Prostate gland (tissue), 2 donors: ENCODE measurements at regions not wholly inside any gene's neighbourhood (a gene's known extent, or its start where the extent isn't known, plus 50 kb on each side); places are given as distances from the start of the nearest gene placed in this dataset.

Experiments used
- DNase-seq: peaks from one replicate; pipeline ENCODE4 v3.0.0-alpha.2; 2019; ENCODE audit warnings: low spot score
- H3K27ac ChIP-seq, 2 donors: fragments of 200-600 bp; sonication (generic); 2 replicates each; pipeline ENCODE4 v1.5.1; 2017 to 2019
- H3K27me3 ChIP-seq: fragments of 200-600 bp; sonication (generic); replicated peaks from 2 replicates; pipeline ENCODE4 v1.5.1; 2019; ENCODE audit not compliant: insufficient read depth
- H3K36me3 ChIP-seq, 2 donors: fragments of 200-600 bp; sonication (generic); 1 replicate in 1 of 2; 2 replicates in 1 of 2; pipeline versions ENCODE4 v1.5.1 to v1.8.1; 2017 to 2019
- H3K4me1 ChIP-seq: fragments of 200-600 bp; sonication (generic); replicated peaks from 2 replicates; pipeline ENCODE4 v1.5.1; 2019
- H3K4me3 ChIP-seq, 2 donors: fragments of 200-600 bp; sonication (generic); 2 replicates each; pipeline ENCODE4 v1.5.1; 2017 to 2019
- H3K9me3 ChIP-seq: fragments of 200-600 bp; sonication (generic); 2 replicates; pipeline ENCODE4 v1.5.1; 2017
- POLR2A ChIP-seq: fragments of 450-650 bp; IDR thresholded peaks from one replicate; pipeline ENCODE4 v1.6.1; 2016; ENCODE audit warnings: antibody characterized with exemption, mild to moderate bottlenecking
- POLR2AphosphoS5 ChIP-seq: sonication (generic); formaldehyde crosslinking; IDR thresholded peaks from one replicate; pipeline ENCODE4 v1.6.1; 2017; ENCODE audit warnings: antibody characterized with exemption
- WGBS: methylation state at CpG from one replicate; pipeline ENCODE4 v1.1.5; 2018; 5-methylcytosine and 5-hydroxymethylcytosine counted together
- intact Hi-C: fragments of 100-400 bp; cut with DNase I; formaldehyde crosslinking; loops from one replicate; pipeline ENCODE4 v1.14.2; 2022
- TF ChIP-seq, protein P1 (sequence below), 4 experiments: fragments of 200-600 bp in 2 of 4; fragments of 450-650 bp in 2 of 4; sonication (generic) in 2 of 4; IDR thresholded peaks; 1 replicate in 3 of 4; 2 replicates in 1 of 4; pipeline ENCODE4 v1.5.1; 2016 to 2019; ENCODE audit warnings: antibody characterized with exemption in 4 of 4, mild to moderate bottlenecking in 2 of 4, moderate library complexity in 2 of 4

DNA sequence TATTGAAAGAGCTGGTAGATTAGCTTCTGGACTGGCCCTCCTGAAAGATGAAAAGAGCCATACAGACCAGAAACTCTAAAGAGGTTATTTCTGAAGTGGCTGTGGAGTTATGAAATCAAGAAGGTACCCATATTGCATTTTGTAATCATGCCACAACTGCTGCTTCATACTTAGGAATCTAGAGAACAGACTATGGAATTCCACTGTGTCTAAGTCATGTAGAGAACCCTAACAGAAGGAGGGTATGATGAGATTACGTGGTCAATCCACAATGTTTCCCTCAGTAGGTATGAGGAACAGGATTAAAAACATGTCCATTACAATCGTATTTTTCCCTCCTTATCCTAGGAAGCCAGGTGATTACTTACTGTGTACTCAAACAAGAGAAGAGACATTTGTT, 708.8 kb downstream of the RERGL start:
- no peak for TF ChIP-seq POLR2A
- TF ChIP-seq, protein P1, sequence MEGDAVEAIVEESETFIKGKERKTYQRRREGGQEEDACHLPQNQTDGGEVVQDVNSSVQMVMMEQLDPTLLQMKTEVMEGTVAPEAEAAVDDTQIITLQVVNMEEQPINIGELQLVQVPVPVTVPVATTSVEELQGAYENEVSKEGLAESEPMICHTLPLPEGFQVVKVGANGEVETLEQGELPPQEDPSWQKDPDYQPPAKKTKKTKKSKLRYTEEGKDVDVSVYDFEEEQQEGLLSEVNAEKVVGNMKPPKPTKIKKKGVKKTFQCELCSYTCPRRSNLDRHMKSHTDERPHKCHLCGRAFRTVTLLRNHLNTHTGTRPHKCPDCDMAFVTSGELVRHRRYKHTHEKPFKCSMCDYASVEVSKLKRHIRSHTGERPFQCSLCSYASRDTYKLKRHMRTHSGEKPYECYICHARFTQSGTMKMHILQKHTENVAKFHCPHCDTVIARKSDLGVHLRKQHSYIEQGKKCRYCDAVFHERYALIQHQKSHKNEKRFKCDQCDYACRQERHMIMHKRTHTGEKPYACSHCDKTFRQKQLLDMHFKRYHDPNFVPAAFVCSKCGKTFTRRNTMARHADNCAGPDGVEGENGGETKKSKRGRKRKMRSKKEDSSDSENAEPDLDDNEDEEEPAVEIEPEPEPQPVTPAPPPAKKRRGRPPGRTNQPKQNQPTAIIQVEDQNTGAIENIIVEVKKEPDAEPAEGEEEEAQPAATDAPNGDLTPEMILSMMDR (IDR thresholded peaks at IDR 0.05) = no peak
- TF ChIP-seq POLR2AphosphoS5 = no peak
- no peak overlapping the region for H3K27ac ChIP-seq
- no peaks in the 10 kb centered on the region for H3K4me1 ChIP-seq
- no peaks in the 10 kb centered on the region for H3K9me3 ChIP-seq
- intact Hi-C loops = no loop called here
- 72% methylated on average over 2 of the region's 2 CpGs for WGBS
- no peaks in the 10 kb centered on the region for H3K36me3 ChIP-seq
- no peaks in the 10 kb centered on the region for H3K27me3 ChIP-seq
- DNase-seq = no peak
- no peak overlapping the region for H3K4me3 ChIP-seq

DNA sequence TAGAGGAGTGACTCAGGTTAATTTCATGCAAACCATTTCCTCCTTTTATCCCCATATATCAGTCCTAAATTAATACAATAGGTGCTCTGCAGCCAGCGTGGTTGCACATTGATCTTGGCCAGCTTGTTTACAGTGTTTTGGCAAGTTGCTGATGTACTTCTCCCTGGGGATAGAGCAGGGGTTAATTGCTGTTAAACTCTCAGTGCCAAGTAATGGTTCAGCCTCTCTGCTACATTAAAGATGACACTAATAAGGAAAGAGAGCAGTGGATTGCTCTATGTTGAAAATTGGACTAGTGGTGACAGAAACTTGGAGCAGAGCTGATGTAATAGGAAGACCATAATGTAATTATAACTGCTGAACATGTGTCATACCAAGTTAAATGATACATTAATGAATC, 717.5 kb downstream of the RERGL start:
- 17% methylated on average over 1 of the region's 1 CpG for WGBS
- Histone ChIP-seq H3K27me3 (no peaks in the 10 kb centered on the region), H3K36me3 (no peaks in the 10 kb centered on the region), H3K4me3 (no peak overlapping the region), H3K9me3 (no peaks in the 10 kb centered on the region), H3K4me1 (no peaks in the 10 kb centered on the region), H3K27ac (no peak overlapping the region)
- intact Hi-C loops = no loop called here
- TF ChIP-seq POLR2AphosphoS5 = no peak
- TF ChIP-seq, protein P1 (IDR thresholded peaks at IDR 0.05) = no peak
- TF ChIP-seq POLR2A = no peak
- no peak for DNase-seq

DNA sequence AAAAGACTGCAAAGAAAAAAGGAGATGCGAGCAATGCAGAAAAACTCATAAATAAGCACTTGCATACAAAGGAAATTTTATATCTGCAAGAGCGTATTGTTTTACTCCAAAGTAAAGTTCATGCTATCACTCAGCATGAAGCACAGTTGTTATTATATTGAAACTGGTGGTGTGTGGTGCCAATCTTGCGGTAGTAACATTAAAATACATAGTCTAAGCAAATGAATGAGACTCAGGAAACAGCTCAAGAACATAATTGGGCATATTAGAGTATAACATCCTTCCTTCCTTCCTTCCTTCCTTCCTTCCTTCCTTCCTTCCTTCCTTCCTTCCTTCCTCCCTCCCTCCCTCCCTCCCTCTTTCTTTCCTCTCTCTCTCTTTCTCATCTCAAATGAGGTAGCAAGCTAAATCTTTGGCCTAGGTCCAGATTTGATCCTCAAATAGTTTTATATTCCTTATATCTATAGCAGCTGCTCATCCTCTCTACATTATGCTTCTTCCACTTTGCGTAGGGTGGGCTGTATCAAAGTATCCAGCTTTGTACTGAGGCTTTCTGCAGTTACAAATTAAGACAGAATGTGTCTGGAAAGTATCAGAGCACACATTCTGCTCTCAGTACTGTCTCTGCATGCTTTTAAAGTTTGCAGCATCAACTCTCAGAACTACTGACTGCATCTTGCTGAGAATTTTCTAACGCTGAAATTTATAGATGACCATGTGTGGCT, 718.3 kb downstream of the RERGL start:
- Histone ChIP-seq H3K4me1 (no peaks in the 10 kb centered on the region), H3K4me3 (no peak overlapping the region), H3K9me3 (no peaks in the 10 kb centered on the region), H3K36me3 (no peaks in the 10 kb centered on the region), H3K27ac (no peak overlapping the region), H3K27me3 (no peaks in the 10 kb centered on the region)
- no peak for DNase-seq
- TF ChIP-seq, protein P1 (IDR thresholded peaks at IDR 0.05) = no peak
- TF ChIP-seq POLR2AphosphoS5 (no peak), POLR2A (no peak)
- intact Hi-C loops = no loop called here
- WGBS = 51% methylated on average over 5 of the region's 5 CpGs

DNA sequence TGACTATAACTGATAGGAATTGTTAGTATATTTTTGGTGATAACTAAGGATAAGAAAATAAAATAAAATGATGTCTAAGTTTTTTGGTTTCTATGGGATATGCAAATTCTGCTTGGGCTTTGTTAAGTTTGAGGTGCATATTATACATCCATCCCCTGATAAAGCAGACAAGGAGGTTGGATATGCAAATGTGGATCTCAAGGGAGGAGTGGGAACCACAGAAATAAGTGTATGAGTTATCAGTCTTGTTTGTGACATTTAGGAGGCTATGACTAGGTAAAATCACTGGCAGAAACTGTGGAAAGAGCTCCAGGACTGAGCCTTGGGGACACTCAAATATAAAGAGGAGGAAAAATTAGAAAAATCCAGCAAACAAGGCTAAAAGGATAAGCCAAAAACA, 719.4 kb downstream of the RERGL start:
- Histone ChIP-seq H3K4me3 (no peak overlapping the region), H3K9me3 (no peaks in the 10 kb centered on the region), H3K4me1 (no peaks in the 10 kb centered on the region), H3K27ac (no peak overlapping the region), H3K27me3 (no peaks in the 10 kb centered on the region), H3K36me3 (no peaks in the 10 kb centered on the region)
- no peak for DNase-seq
- TF ChIP-seq, protein P1 (IDR thresholded peaks at IDR 0.05) = no peak
- TF ChIP-seq POLR2AphosphoS5 (no peak), POLR2A (no peak)
- intact Hi-C loops = no loop called here

DNA sequence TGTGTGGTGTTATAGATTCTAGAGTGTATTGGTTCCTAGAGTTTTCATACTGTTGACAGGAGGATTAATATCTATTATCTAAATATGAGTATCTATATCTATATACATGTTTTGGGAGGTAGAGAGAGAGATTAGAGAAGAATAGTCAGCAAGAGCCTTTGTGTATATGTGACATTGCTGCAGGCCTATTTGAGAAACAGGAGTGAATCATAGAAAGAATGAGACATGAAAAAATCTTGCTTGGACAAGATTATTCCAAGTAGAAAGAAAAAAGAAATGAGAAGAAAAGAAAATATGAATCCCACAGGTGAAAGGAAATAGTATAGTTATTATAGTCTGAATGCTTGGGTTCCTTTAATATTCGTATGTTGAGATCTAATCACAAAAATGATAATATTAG, 720.4 kb downstream of the RERGL start:
- DNase-seq = no peak

More for the DNA sequence above, 720.4 kb downstream of the RERGL start:
- intact Hi-C loops = no loop called here
- no peaks in the 10 kb centered on the region for H3K36me3 ChIP-seq
- H3K4me3 ChIP-seq = no peak overlapping the region
- no peak overlapping the region for H3K27ac ChIP-seq
- no peak for TF ChIP-seq POLR2AphosphoS5
- no peak for TF ChIP-seq POLR2A
- no peaks in the 10 kb centered on the region for H3K4me1 ChIP-seq
- H3K9me3 ChIP-seq = no peaks in the 10 kb centered on the region
- 71% methylated on average over 1 of the region's 1 CpG for WGBS
- H3K27me3 ChIP-seq = no peaks in the 10 kb centered on the region
